ENCODE measurements at regions not wholly inside any gene's neighbourhood (a gene's known extent, or its start where the extent isn't known, plus 50 kb on each side); places are given as distances from the start of the nearest gene placed in this dataset.

DNA sequence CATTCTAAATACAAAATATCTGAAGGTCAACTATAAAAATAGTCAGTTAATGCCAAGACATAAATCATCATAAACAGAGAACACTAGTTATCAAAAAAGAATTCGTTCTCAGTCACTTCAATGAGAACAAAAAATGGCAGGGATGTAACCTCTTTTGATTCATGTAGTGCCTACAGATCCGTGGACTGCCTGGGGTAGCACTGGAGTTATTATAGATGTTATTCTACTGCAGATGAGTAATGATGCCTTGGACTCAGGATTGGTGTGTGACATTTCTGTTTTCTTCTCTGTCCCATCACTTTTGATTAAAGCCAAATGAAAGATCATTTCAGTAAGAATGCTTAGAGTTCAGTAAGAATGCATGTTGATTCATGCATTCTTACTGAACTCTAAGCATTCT lies 440.4 kb downstream of the FAM133A start:
- TF ChIP-seq POLR2AphosphoS5 (IDR thresholded peaks at IDR 0.05): no peak
- no peak for TF ChIP-seq POLR2A (IDR thresholded peaks at IDR 0.05)
